Stimulated activated CD4-positive, alpha-beta T cell treated with anti-CD3 and anti-CD28 coated beads, Interleukin-12 subunit alpha, Interleukin-12 subunit beta, amount 100 ng/mL, for 4 hours (primary cell): ENCODE measurements at regions not wholly inside any gene's neighbourhood (a gene's known extent, or its start where the extent isn't known, plus 50 kb on each side); places are given as distances from the start of the nearest gene placed in this dataset.
"Not testable (repeated sequence)": the region's sequence is repeated elsewhere in the genome, so short reads cannot be mapped to it uniquely, and the experiment has no call there.

Experiments
- DNase-seq: peaks from one replicate; pipeline ENCODE4 v3.0.0-alpha.2; 2020

DNA sequence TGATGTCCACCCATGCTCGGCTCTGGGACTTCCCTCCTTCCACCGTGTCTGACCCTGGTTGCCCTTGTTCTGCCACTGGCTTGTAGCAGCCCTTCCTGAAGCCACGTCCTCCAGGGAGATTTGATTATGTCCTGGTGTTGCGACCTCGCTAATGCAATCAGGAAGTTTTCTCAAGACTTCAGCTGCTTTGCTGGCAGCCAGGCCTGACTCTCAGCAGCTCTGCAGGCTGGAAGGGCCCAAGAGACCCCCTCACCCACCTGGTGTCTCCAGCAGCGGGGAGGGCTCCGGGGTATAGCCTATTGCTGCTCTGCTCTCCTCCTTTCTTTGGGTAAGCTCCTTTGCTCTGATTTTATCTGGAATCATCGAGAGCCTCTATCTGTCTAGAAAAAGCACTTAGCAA lies 2882.8 kb downstream of the RPIA start:
- not testable (repeated sequence) for DNase-seq

DNA sequence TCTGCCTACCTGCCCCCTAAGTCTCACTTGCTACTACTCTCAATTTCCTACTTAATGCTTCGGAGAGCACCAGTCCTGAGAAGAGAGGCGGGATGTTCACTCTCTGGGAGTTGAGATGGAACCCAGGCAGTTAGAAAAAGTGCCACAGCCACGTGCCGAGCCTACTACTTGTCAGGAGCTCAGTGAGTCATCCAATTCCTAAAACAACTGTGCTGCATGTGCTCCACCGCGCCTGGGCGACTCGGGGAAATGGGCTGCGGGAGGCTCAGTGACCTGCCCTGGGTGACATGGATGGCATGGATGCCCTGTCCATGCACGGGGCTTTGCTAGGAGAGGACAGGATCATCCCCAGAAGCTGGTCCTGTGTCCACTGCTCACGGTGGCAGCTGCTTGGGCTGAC lies 2884.2 kb downstream of the RPIA start:
- not testable (repeated sequence) for DNase-seq

GRCh38 chr2:91577406-91577805 lies 2885.9 kb downstream of the RPIA start:
- not testable (repeated sequence) for DNase-seq

DNA sequence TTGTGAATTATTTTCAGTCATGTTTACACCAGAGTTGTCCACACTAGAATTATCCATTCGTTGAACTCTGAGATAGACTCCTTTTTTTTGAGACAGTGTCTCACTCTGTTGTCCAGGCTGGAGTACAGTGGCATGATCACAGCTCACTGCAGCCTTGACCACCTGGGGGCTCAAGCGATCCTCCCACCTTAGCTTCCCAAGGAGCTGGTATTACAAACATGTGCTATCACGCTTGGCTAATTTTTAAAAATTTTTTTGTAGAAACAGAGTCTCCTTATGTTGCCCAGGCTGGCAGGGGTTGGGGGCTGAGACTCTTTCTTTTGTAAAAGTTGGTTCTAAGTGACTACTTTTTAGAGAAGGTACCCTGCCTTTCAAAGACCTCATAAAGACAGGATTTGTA lies 2887.2 kb downstream of the RPIA start:
- DNase-seq, result not testable (repeated sequence)

- not testable (repeated sequence) for DNase-seq
Measured at GRCh38 chr2:91579555-91579954, 2888.1 kb downstream of the RPIA start.

DNA sequence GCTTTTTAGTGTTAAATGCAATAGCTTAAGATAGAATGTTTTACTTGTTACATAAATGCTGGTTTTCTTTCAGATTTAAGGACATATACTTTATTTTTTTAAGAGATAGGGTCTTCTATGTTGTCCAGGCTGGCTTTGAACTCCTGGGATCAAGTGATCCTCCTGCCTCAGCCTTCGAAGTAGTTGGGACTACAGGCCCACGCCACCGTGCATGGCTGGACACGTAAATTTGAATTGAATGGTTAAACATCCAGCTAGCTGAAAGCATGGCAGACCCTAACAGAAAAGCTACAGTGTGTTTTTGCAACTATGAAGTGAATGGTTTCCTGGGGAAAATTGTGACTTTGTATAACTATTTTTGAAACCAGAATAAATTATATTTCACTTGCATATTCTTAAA lies 2888.6 kb downstream of the RPIA start:
- DNase-seq, result not testable (repeated sequence)

- not testable (repeated sequence) for DNase-seq
Measured at GRCh38 chr2:91587098-91587497, 2895.6 kb downstream of the RPIA start.

- DNase-seq, result not testable (repeated sequence)
Measured at GRCh38 chr2:91587908-91588535, 2896.5 kb downstream of the RPIA start.

DNA sequence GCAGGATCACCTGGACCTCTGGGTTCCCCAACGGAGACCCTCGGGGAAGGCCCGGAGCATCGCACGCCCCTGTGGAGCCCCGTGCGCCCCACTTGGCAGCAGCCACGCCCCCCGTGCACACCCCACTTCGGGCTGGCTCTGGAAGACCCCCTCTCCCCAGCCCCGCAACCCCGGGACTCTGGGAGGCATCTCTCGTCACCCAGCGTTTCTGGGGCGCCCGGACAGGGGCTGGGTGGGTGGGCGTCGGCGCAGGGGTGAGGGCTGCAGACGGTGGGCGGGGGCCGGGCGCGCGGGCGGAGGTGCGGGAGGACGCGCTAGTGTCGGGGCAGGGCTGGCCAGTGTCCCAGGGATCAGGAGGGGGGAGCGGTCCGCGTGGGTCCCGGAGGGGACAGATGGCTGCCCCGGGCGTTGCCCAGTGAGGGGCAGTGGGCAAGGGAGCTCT lies 2897.3 kb downstream of the RPIA start:
- not testable (repeated sequence) for DNase-seq

GRCh38 chr2:91589454-91590328 lies 2898.2 kb downstream of the RPIA start:
- DNase-seq, result not testable (repeated sequence)

GRCh38 chr2:91590381-91590780 lies 2898.9 kb downstream of the RPIA start:
- DNase-seq, result not testable (repeated sequence)

GRCh38 chr2:91591066-91591465 lies 2899.6 kb downstream of the RPIA start:
- not testable (repeated sequence) for DNase-seq

DNA sequence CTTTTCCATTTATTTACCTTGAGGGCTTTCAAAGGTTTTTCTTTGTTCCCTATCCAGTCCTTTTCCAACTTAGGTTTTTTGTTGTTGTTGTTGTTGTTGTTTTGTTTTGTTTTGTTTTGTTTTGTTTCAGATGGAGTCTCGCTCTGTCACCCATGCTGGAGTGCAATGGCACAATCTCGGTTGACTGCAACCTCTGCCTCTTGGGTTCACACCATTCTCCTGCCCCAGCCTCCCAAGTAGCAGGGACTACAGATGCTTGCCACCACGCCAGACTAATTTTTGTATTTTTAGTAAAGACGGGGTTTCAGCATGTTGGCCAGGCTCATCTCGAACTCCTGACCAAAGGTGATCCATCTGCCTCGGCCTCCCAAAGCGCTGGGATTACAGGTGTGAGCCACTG lies 2906.0 kb downstream of the RPIA start:
- not testable (repeated sequence) for DNase-seq

DNA sequence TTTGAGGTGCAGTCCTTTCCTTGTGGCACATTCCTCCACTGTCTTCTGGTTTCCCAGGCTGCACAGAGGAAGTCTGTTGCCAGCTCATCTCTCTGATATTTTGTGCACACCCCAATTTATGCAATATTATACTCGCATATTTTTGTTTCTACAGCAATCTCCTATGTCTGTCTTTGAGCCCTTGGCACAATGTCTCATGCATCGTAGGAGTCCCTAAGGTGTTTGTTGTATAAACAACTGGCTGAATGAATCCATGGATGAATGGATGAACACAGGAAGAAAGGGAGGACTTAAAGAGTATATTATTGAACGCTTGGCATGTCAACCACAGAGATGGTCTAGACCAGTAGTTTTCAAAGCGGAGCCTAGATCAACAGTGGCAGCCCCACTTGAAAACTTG lies 2907.0 kb downstream of the RPIA start:
- not testable (repeated sequence) for DNase-seq

- DNase-seq, result not testable (repeated sequence)
Measured at GRCh38 chr2:91599000-91599399, 2907.5 kb downstream of the RPIA start.

GRCh38 chr2:91602860-91603259 lies 2911.4 kb downstream of the RPIA start:
- not testable (repeated sequence) for DNase-seq

DNA sequence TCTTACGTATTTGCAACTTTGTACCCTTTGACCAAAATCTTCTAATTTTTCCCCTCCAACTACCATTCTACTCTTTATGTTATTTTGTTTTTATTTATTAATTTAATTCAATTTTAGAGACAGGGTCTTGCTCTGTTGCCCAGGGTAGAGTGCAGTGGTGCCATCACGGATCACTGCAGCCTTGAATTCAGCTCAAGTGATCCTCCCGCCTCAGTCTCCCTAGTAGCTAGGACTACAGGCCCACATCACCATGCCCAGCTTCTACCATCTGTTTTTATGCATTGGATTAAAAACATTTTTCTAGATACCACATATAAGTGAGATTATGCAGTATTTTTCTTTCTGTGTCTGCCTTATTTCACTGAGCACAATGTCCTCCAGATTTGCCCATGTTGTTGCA lies 2912.5 kb downstream of the RPIA start:
- not testable (repeated sequence) for DNase-seq

- not testable (repeated sequence) for DNase-seq
Measured at GRCh38 chr2:91604629-91605028, 2913.2 kb downstream of the RPIA start.

- not testable (repeated sequence) for DNase-seq
Measured at GRCh38 chr2:91623739-91624138, 2932.3 kb downstream of the RPIA start.

- not testable (repeated sequence) for DNase-seq
Measured at GRCh38 chr2:91628471-91628870, 2937.0 kb downstream of the RPIA start.

DNA sequence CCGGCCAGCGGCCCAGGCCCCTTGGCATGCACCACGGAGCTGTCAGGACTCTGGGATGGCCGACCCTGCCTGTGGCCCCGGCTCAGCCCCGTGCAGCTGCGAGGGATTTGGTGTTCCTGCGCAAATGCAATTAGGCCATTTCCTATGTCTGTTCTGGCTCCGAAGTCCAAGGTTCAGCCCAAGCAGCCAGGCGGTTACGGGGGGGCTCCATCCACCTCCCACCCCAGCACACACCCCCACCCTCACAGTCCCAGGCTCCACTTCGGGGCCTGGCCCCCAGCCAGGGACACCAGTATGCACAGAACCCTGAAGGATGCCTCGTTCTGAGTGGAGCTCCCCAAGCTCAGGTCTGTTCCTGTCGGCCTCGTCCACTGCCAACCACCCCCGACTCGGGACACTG lies 2965.7 kb downstream of the RPIA start:
- not testable (repeated sequence) for DNase-seq

DNA sequence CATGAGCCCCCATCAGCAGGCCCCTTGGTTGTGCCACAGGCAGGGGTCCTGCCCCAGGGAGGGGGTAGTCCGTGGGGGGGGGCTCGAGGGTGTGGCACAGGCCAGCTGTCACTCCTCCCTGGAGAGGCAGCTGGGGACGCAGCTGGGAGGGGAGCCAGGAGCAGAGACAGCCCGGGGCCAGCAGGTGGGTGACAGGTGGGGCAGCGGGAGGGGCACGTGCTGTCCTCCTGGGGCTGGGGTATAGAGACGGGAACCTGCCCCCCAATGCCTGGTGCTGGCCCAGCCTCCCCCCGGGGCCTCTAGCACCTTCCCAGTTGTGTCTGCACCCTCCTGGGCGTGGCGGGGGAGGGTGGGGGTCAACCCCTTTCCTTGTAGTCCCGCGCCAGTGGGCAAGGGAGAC lies 2966.9 kb downstream of the RPIA start:
- DNase-seq, result not testable (repeated sequence)

DNA sequence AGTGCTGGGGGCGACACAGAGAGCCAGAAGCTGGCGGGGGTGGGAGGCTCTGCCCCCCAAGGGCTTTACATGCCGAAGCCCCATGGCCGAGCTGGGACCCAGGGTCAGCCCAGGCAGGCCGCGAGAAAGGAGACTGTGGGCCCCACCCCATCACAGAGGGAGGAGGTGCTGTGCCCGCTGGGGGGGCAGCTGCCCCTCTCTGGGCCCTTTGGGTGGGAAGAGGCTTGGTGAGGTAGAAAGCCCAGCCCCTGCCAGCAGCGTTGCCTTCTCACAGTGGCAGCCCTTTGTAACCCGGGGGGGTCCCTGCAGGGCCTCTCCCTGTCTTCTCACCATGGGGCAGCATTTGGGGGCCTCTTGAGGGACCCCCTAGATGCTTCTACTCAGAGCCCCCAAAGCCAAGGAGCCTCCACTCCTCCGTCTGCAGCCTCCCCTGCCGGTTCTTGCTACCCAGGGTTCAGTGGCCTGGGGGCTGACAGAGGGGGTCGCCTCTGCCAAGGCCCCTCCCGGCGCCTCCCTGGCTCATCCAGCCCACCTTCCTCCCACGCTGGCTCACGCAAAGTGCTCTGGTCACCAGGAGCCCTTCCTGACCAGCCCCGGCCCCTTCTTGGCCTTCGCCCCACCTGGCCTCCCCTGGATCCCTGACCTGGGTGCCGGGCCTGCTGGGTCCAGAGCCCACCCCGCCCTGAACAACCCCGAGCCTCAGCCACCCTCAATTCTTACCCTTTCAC lies 2967.9 kb downstream of the RPIA start:
- not testable (repeated sequence) for DNase-seq
